GM10266 (cell line): ENCODE measurements at regions not wholly inside any gene's neighbourhood (a gene's known extent, or its start where the extent isn't known, plus 50 kb on each side); places are given as distances from the start of the nearest gene placed in this dataset.

ENCODE experiments used
- DNase-seq: peaks from one replicate; pipeline ENCODE4 v3.0.0; 2012; ENCODE audit errors: extremely low spot score
- CTCF ChIP-seq: IDR thresholded peaks from 2 replicates; pipeline ENCODE4 v1.5.1; 2012; ENCODE audit warnings: mild to moderate bottlenecking, low read depth; ENCODE audit not compliant: control insufficient read depth, insufficient read depth; ENCODE audit errors: missing control alignments

DNA sequence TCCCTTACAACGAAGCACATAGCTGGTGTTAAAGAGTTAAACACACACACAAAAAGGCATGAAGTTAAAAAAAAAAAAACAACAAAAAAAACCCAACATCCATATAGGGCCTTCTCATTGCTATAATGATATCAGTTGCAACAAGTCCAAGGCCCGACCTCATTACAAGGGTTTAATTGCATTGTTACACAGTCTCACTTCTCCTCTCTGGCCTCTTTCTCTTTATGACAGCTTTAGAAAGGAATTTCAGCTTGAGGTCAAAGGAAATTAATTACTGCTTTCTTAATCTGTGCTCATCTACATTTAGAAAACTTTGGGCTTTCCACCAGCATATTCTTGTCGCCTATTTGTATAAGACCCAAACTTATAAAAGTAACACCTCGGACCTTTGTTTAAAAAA is 342.1 kb downstream of the NR2F2 start:
- no peak for TF ChIP-seq CTCF
- DNase-seq: no peak

GRCh38 chr15:96678386-96678785 is 347.9 kb downstream of the NR2F2 start:
- no peak for DNase-seq
- TF ChIP-seq CTCF: no peak

DNA sequence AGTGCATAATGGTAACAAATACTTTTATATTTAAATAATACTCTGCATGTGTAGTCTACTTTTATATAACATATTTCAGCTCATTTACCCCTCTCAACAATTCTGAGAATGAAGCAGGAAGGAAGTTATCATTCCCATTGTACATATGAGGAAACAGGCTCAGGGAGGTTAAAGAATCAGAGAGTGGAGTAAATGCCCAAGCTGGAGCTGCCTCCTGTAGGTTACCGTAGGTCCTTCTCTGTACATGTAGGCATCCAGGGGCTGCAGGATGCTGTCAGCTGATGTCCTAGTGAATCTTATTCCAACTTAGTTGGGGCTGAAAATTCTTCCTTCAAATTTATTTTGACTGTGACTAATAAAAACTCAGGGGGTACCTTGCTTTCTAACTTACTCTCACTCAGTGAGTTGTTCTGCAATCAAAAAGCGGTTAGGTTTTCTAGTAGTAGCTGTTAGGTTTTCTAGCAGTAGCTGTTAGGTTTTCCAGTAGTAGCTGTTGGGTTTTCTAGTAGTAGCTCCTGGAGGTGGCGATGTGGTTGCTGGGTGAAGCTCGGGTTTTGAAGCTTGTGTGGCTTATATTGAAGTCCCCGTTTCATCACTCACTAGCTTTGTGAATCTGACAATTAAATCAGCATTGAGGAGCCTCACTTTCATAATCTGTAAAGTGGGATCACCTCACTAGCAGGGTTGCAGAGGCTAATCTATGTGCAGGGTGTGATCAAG is 357.0 kb downstream of the NR2F2 start:
- no peak for DNase-seq
- TF ChIP-seq CTCF: no peak

GRCh38 chr15:96690733-96691132 is 360.2 kb downstream of the NR2F2 start:
- TF ChIP-seq CTCF: no peak
- DNase-seq: no peak

- no peak for DNase-seq
- no peak for TF ChIP-seq CTCF
Observed at GRCh38 chr15:96692826-96693225, 362.3 kb downstream of the NR2F2 start.

DNA sequence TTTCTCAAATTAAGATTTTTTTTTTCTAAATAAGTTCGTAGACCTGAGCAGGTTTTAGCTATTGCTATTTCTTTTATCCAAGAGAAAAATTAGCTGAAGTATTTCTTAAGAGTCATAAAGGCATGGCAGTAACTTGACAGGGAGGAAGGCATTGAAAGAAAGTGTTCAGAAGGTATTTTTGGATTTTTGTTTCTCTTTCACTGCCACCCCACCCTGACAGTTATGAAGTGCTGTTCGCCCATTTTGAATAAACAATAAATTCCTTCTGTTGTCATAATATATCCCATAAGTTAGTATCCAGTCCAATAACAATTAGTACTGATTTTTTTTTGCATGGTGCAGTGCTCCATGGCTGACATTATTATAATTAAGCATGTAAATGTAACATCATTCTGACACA is 363.0 kb downstream of the NR2F2 start:
- TF ChIP-seq CTCF: no peak
- DNase-seq: no peak

GRCh38 chr15:96693990-96694517 is 363.6 kb downstream of the NR2F2 start:
- DNase-seq: no peak
- no peak for TF ChIP-seq CTCF
